ENCODE measurements at regions not wholly inside any gene's neighbourhood (a gene's known extent, or its start where the extent isn't known, plus 50 kb on each side); places are given as distances from the start of the nearest gene placed in this dataset.

GRCh38 chr12:25780771-25781170 is 177.7 kb upstream of the RASSF8 start:
- no peaks in the 10 kb centered on the region for H3K36me3 ChIP-seq (ENCODE audit: control insufficient read depth in 2 of 2, extremely low read depth in 1 of 2, insufficient read depth in 2 of 2, low read length in 2 of 2)
- H3K4me3 ChIP-seq (ENCODE audit: control insufficient read depth in 2 of 3, extremely low read depth in 1 of 3, insufficient read depth in 2 of 3, low read depth in 1 of 3, low read length in 3 of 3) = no peak overlapping the region
- H3K27me3 ChIP-seq (ENCODE audit: control insufficient read depth, extremely low read depth, insufficient read depth, low read length) = no peaks in the 10 kb centered on the region
- no peak for DNase-seq (ENCODE audit: low read depth, low spot score)
- no peak overlapping the region for H2AFZ ChIP-seq (ENCODE audit: control insufficient read depth, low read length)
- peaks cover 9% of the 10 kb centered on the region for H3K4me1 ChIP-seq (ENCODE audit: control insufficient read depth, extremely low read depth, insufficient read depth, low read length)
- no peak for TF ChIP-seq EZH2 (IDR thresholded peaks at IDR 0.05; ENCODE audit: low read length)
- FAIRE-seq = no peak
- dilution Hi-C loops (cut with MboI; ENCODE audit: extremely low pct_ligation_motif_present, low sequenced_read_pairs) = no loop called here
- H3K9me1 ChIP-seq (ENCODE audit: control insufficient read depth, extremely low read depth, insufficient read depth, low read length) = no peaks in the 10 kb centered on the region
- H3K9me3 ChIP-seq (ENCODE audit: control insufficient read depth, low read depth, low read length) = no peaks in the 10 kb centered on the region
- H3K27ac ChIP-seq (ENCODE audit: control insufficient read depth, insufficient read depth, low read length) = no peak overlapping the region
- H4K20me1 ChIP-seq (ENCODE audit: control insufficient read depth, extremely low read depth, insufficient read depth, low read length) = no peaks in the 10 kb centered on the region
- H3K79me2 ChIP-seq (ENCODE audit: control insufficient read depth, insufficient read depth, low read length) = no peaks in the 10 kb centered on the region
- H3K9ac ChIP-seq (ENCODE audit: control insufficient read depth, extremely low read depth, insufficient read depth, low read length) = no peak overlapping the region
- no peak overlapping the region for H3K4me2 ChIP-seq (ENCODE audit: control insufficient read depth, extremely low read depth, insufficient read depth, low read depth, low read length)

- H3K27ac ChIP-seq (ENCODE audit: control insufficient read depth, insufficient read depth, low read length) = no peak overlapping the region
- no peaks in the 10 kb centered on the region for H4K20me1 ChIP-seq (ENCODE audit: control insufficient read depth, extremely low read depth, insufficient read depth, low read length)
- no peak overlapping the region for H3K4me3 ChIP-seq (ENCODE audit: control insufficient read depth in 2 of 3, extremely low read depth in 1 of 3, insufficient read depth in 2 of 3, low read depth in 1 of 3, low read length in 3 of 3)
- no peaks in the 10 kb centered on the region for H3K79me2 ChIP-seq (ENCODE audit: control insufficient read depth, insufficient read depth, low read length)
- no peaks in the 10 kb centered on the region for H3K9me1 ChIP-seq (ENCODE audit: control insufficient read depth, extremely low read depth, insufficient read depth, low read length)
- H3K4me1 ChIP-seq (ENCODE audit: control insufficient read depth, extremely low read depth, insufficient read depth, low read length) = peaks cover 5% of the 10 kb centered on the region
- dilution Hi-C loops (cut with MboI; ENCODE audit: extremely low pct_ligation_motif_present, low sequenced_read_pairs) = no loop called here
- no peaks in the 10 kb centered on the region for H3K36me3 ChIP-seq (ENCODE audit: control insufficient read depth in 2 of 2, extremely low read depth in 1 of 2, insufficient read depth in 2 of 2, low read length in 2 of 2)
- no peaks in the 10 kb centered on the region for H3K9me3 ChIP-seq (ENCODE audit: control insufficient read depth, low read depth, low read length)
- TF ChIP-seq CTCF (optimal IDR thresholded peaks at IDR 0.05 in 1 of 3, IDR thresholded peaks at IDR 0.05 in 1 of 3, conservative IDR thresholded peaks at IDR 0.05 in 1 of 3; ENCODE audit: extremely low read depth in 1 of 3, insufficient read depth in 2 of 3, low read length in 3 of 3) (no peak), EZH2 (IDR thresholded peaks at IDR 0.05; ENCODE audit: low read length) (no peak)
- FAIRE-seq (no peak), DNase-seq (ENCODE audit: low read depth, low spot score) (no peak)
- no peaks in the 10 kb centered on the region for H3K27me3 ChIP-seq (ENCODE audit: control insufficient read depth, extremely low read depth, insufficient read depth, low read length)
- H3K9ac ChIP-seq (ENCODE audit: control insufficient read depth, extremely low read depth, insufficient read depth, low read length) = no peak overlapping the region
- H3K4me2 ChIP-seq (ENCODE audit: control insufficient read depth, extremely low read depth, insufficient read depth, low read depth, low read length) = no peak overlapping the region
- no peak overlapping the region for H2AFZ ChIP-seq (ENCODE audit: control insufficient read depth, low read length)
Measured at GRCh38 chr12:25781232-25781631, 177.2 kb upstream of the RASSF8 start.

- Histone ChIP-seq H3K27ac (ENCODE audit: control insufficient read depth, insufficient read depth, low read length) (no peak overlapping the region), H3K27me3 (ENCODE audit: control insufficient read depth, extremely low read depth, insufficient read depth, low read length) (no peaks in the 10 kb centered on the region), H3K4me2 (ENCODE audit: control insufficient read depth, extremely low read depth, insufficient read depth, low read depth, low read length) (no peak overlapping the region), H3K9me1 (ENCODE audit: control insufficient read depth, extremely low read depth, insufficient read depth, low read length) (no peaks in the 10 kb centered on the region), H3K4me3 (ENCODE audit: control insufficient read depth in 2 of 3, extremely low read depth in 1 of 3, insufficient read depth in 2 of 3, low read depth in 1 of 3, low read length in 3 of 3) (no peak overlapping the region), H3K79me2 (ENCODE audit: control insufficient read depth, insufficient read depth, low read length) (no peaks in the 10 kb centered on the region), H3K9me3 (ENCODE audit: control insufficient read depth, low read depth, low read length) (no peaks in the 10 kb centered on the region), H2AFZ (ENCODE audit: control insufficient read depth, low read length) (no peak overlapping the region), H3K9ac (ENCODE audit: control insufficient read depth, extremely low read depth, insufficient read depth, low read length) (no peak overlapping the region), H4K20me1 (ENCODE audit: control insufficient read depth, extremely low read depth, insufficient read depth, low read length) (no peaks in the 10 kb centered on the region), H3K4me1 (ENCODE audit: control insufficient read depth, extremely low read depth, insufficient read depth, low read length) (no peaks in the 10 kb centered on the region), H3K36me3 (ENCODE audit: control insufficient read depth in 2 of 2, extremely low read depth in 1 of 2, insufficient read depth in 2 of 2, low read length in 2 of 2) (no peaks in the 10 kb centered on the region)
- no peak for FAIRE-seq
- DNase-seq (ENCODE audit: low read depth, low spot score) = no peak
- dilution Hi-C loops (cut with MboI; ENCODE audit: extremely low pct_ligation_motif_present, low sequenced_read_pairs) = no loop called here
- TF ChIP-seq EZH2 (IDR thresholded peaks at IDR 0.05; ENCODE audit: low read length) (no peak), CTCF (optimal IDR thresholded peaks at IDR 0.05 in 1 of 3, IDR thresholded peaks at IDR 0.05 in 1 of 3, conservative IDR thresholded peaks at IDR 0.05 in 1 of 3; ENCODE audit: extremely low read depth in 1 of 3, insufficient read depth in 2 of 3, low read length in 3 of 3) (no peak)
Measured at GRCh38 chr12:25783566-25783965, 174.9 kb upstream of the RASSF8 start.
